GM23248 (cell line): ENCODE measurements at regions not wholly inside any gene's neighbourhood (a gene's known extent, or its start where the extent isn't known, plus 50 kb on each side); places are given as distances from the start of the nearest gene placed in this dataset.

ENCODE experiments used
- DNase-seq: peaks from one replicate; pipeline ENCODE4 v3.0.0-alpha.2; 2015
- H2AFZ ChIP-seq: fragments of 200-600 bp; sonication (generic); 2 replicates; pipeline ENCODE4 v1.6.1; 2016; ENCODE audit warnings: antibody characterized with exemption
- H3F3A ChIP-seq: fragments of 200-600 bp; sonication (generic); 2 replicates; pipeline ENCODE4 v1.6.1; 2016; ENCODE audit warnings: mild to moderate bottlenecking, antibody characterized with exemption, mixed run types; ENCODE audit not compliant: insufficient read depth
- H3K27ac ChIP-seq: fragments of 200-600 bp; sonication (generic); 2 replicates; pipeline ENCODE4 v1.5.1; 2016; ENCODE audit warnings: mild to moderate bottlenecking
- H3K27me3 ChIP-seq: fragments of 200-600 bp; sonication (generic); replicated peaks from 2 replicates; pipeline ENCODE4 v1.6.1; 2016; ENCODE audit warnings: mild to moderate bottlenecking; ENCODE audit not compliant: insufficient read depth
- H3K36me3 ChIP-seq: fragments of 200-600 bp; sonication (generic); 2 replicates; pipeline ENCODE4 v1.6.1; 2016; ENCODE audit warnings: low read depth, mild to moderate bottlenecking
- H3K4me1 ChIP-seq: fragments of 200-600 bp; sonication (generic); 2 replicates; pipeline ENCODE4 v1.6.1; 2016; ENCODE audit warnings: mild to moderate bottlenecking; ENCODE audit not compliant: insufficient read depth
- H3K4me2 ChIP-seq: fragments of 200-600 bp; sonication (generic); one replicate; pipeline ENCODE4 v1.6.1; 2016; ENCODE audit warnings: mild to moderate bottlenecking; ENCODE audit not compliant: unreplicated experiment
- H3K4me3 ChIP-seq: fragments of 200-600 bp; sonication (generic); 2 replicates; pipeline ENCODE4 v1.5.1; 2016; ENCODE audit warnings: mild to moderate bottlenecking
- H3K79me2 ChIP-seq: fragments of 200-600 bp; sonication (generic); 2 replicates; pipeline ENCODE4 v1.6.1; 2016; ENCODE audit warnings: mild to moderate bottlenecking; ENCODE audit not compliant: insufficient read depth
- H3K9ac ChIP-seq: fragments of 200-600 bp; sonication (generic); 2 replicates; pipeline ENCODE4 v1.6.1; 2016; ENCODE audit warnings: mild to moderate bottlenecking
- H3K9me2 ChIP-seq: fragments of 200-600 bp; sonication (generic); 2 replicates; pipeline ENCODE4 v1.6.1; 2016; ENCODE audit warnings: mixed run types, mild to moderate bottlenecking, moderate library complexity; ENCODE audit not compliant: insufficient read depth
- H3K9me3 ChIP-seq: fragments of 200-600 bp; sonication (generic); one replicate; pipeline ENCODE4 v1.6.1; 2017; ENCODE audit warnings: low read depth
- H4K20me1 ChIP-seq: fragments of 200-600 bp; sonication (generic); 2 replicates; pipeline ENCODE4 v1.6.0; 2016; ENCODE audit not compliant: insufficient read depth
- EZH2 ChIP-seq: fragments of 200-600 bp; sonication (generic); IDR thresholded peaks from 2 replicates; pipeline ENCODE4 v1.6.1; 2018; ENCODE audit warnings: antibody characterized with exemption, mild to moderate bottlenecking; ENCODE audit not compliant: insufficient read depth, poor library complexity, severe bottlenecking
- EZH2phosphoT487 ChIP-seq: fragments of 200-600 bp; sonication (generic); IDR thresholded peaks from 2 replicates; pipeline ENCODE4 v1.6.1; 2018; ENCODE audit warnings: antibody characterized with exemption, moderate library complexity, mild to moderate bottlenecking, low read depth; ENCODE audit not compliant: insufficient read depth
- WGBS, 2 experiments: methylation state at CpG; one replicate each; pipeline ENCODE4 v1.1.6; 2015 to 2017; ENCODE audit warnings: low lambda C conversion rate in 2 of 2, low coverage in 1 of 2; ENCODE audit errors: missing lambda C conversion rate in 2 of 2; 5-methylcytosine and 5-hydroxymethylcytosine counted together
- in situ Hi-C: fragments of 300-500 bp; cut with MboI; formaldehyde crosslinking; loops from 2 replicates; pipeline ENCODE4 v1.15.0; 2020

DNA sequence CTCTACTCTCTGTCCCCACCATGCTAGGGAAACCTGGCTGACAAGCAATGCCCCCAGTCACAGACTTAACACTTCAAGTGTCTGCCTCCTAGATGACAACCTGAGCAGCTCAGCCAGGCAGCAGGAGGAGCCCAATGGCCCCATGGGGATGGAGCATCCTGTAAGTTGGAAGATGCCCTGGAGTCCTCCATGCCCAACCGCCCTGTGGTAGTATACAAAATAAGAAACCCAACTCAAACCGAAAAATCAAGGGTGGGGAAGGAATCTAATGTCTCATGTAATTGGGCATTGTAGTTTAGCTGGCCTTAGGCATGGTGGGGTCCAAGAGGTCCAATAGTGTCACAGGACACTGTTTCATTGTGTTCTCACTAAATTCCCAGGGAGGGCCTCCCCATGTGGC lies 104.0 kb downstream of the AIPL1 start:
- no peaks in the 10 kb centered on the region for H3K4me1 ChIP-seq
- no peak overlapping the region for H3K9ac ChIP-seq
- H3K27ac ChIP-seq, result no peak overlapping the region
- H3K4me3 ChIP-seq, result no peak overlapping the region
- no peak overlapping the region for H2AFZ ChIP-seq
- no peaks in the 10 kb centered on the region for H3K9me3 ChIP-seq
- no peak for DNase-seq
- H3F3A ChIP-seq, result no peaks in the 10 kb centered on the region
- H3K9me2 ChIP-seq, result no peaks in the 10 kb centered on the region
- in situ Hi-C loops, result no loop called here
- no peaks in the 10 kb centered on the region for H3K27me3 ChIP-seq
- no peak overlapping the region for H3K4me2 ChIP-seq
- H3K36me3 ChIP-seq, result no peaks in the 10 kb centered on the region
- WGBS, 2 experiments, result 15 to 23% methylated on average over 2 of the region's 2 CpGs
- TF ChIP-seq EZH2, result no peak
- no peak for TF ChIP-seq EZH2phosphoT487
- H4K20me1 ChIP-seq, result no peaks in the 10 kb centered on the region
- H3K79me2 ChIP-seq, result no peaks in the 10 kb centered on the region

DNA sequence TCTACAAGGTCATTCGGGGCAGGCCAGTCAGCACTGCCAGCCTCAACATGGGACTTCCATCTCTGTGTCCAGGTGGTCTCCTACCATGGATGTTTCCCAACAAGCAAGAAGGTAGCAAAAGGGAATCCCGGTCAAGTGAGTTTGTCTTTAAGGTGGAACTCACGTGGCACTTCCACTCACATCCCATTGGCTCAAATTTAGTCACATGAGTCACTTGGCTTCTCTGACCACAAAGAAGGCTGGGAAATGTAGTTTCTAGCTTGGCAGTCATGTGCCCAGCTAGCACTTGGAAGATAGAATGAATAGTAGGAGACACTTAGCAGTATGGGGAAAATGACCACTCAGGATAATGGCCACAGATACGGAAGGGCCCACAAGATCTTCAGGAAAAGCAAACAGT lies 106.6 kb downstream of the AIPL1 start:
- 7 to 10% methylated on average over 4 of the region's 4 CpGs for WGBS, 2 experiments
- TF ChIP-seq EZH2, result no peak
- TF ChIP-seq EZH2phosphoT487, result no peak
- no peak for DNase-seq
- Histone ChIP-seq H3K4me3 (no peak overlapping the region), H3F3A (no peaks in the 10 kb centered on the region), H3K36me3 (no peaks in the 10 kb centered on the region), H3K27me3 (no peaks in the 10 kb centered on the region), H3K27ac (no peak overlapping the region), H3K9me2 (no peaks in the 10 kb centered on the region), H4K20me1 (no peaks in the 10 kb centered on the region), H3K4me2 (no peak overlapping the region), H3K9ac (no peak overlapping the region), H3K9me3 (no peaks in the 10 kb centered on the region), H2AFZ (no peak overlapping the region), H3K79me2 (no peaks in the 10 kb centered on the region), H3K4me1 (no peaks in the 10 kb centered on the region)
- in situ Hi-C loops, result no loop called here

GRCh38 chr17:6327007-6327406 lies 107.9 kb downstream of the AIPL1 start:
- Histone ChIP-seq H3K4me3 (no peak overlapping the region), H3K79me2 (no peaks in the 10 kb centered on the region), H3K9ac (no peak overlapping the region), H3K9me3 (no peaks in the 10 kb centered on the region), H3K4me1 (no peaks in the 10 kb centered on the region), H3K9me2 (no peaks in the 10 kb centered on the region), H3K27ac (no peak overlapping the region), H3K4me2 (no peak overlapping the region), H3K27me3 (no peaks in the 10 kb centered on the region), H2AFZ (no peak overlapping the region), H3K36me3 (no peaks in the 10 kb centered on the region), H3F3A (no peaks in the 10 kb centered on the region), H4K20me1 (no peaks in the 10 kb centered on the region)
- TF ChIP-seq EZH2phosphoT487 (no peak), EZH2 (no peak)
- no peak for DNase-seq
- 31 to 42% methylated on average over 6 of the region's 6 CpGs for WGBS, 2 experiments
- in situ Hi-C loops, result no loop called here

DNA sequence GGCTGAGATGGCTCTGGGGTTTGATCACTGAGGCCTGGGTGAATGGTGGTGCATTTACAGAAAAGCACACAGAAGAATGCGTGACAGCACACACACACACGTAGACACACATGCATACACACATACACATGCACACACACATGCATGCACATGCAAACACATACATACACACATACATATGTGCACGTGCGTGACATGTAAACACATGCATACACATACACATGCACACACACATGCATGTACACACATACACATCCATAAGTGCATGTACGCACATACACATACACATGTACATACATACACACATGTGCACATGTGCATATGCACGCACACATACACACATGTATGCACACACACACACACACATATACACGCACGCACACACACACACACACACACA lies 108.4 kb downstream of the AIPL1 start:
- H3K4me2 ChIP-seq, result no peak overlapping the region
- no peaks in the 10 kb centered on the region for H3K79me2 ChIP-seq
- no peaks in the 10 kb centered on the region for H4K20me1 ChIP-seq
- H3K9me3 ChIP-seq, result no peaks in the 10 kb centered on the region
- H3F3A ChIP-seq, result no peaks in the 10 kb centered on the region
- H2AFZ ChIP-seq, result no peak overlapping the region
- no peaks in the 10 kb centered on the region for H3K27me3 ChIP-seq
- H3K27ac ChIP-seq, result no peak overlapping the region
- H3K4me3 ChIP-seq, result no peak overlapping the region
- H3K9me2 ChIP-seq, result no peaks in the 10 kb centered on the region
- TF ChIP-seq EZH2phosphoT487 (no peak), EZH2 (no peak)
- H3K4me1 ChIP-seq, result no peaks in the 10 kb centered on the region
- DNase-seq, result no peak
- 42 to 52% methylated on average over 8 of the region's 8 CpGs for WGBS, 2 experiments
- no peaks in the 10 kb centered on the region for H3K36me3 ChIP-seq
- H3K9ac ChIP-seq, result no peak overlapping the region
- in situ Hi-C loops, result no loop called here

GRCh38 chr17:6325741-6326140 lies 109.2 kb downstream of the AIPL1 start:
- Histone ChIP-seq H3K36me3 (no peaks in the 10 kb centered on the region), H3K27ac (no peak overlapping the region), H3K4me3 (no peak overlapping the region), H4K20me1 (no peaks in the 10 kb centered on the region), H3K9me3 (no peaks in the 10 kb centered on the region), H3K9me2 (no peaks in the 10 kb centered on the region), H3K27me3 (no peaks in the 10 kb centered on the region), H3K4me2 (no peak overlapping the region), H3F3A (no peaks in the 10 kb centered on the region), H3K4me1 (no peaks in the 10 kb centered on the region), H3K79me2 (no peaks in the 10 kb centered on the region), H3K9ac (no peak overlapping the region), H2AFZ (no peak overlapping the region)
- TF ChIP-seq EZH2, result no peak
- DNase-seq, result no peak
- in situ Hi-C loops, result no loop called here
- WGBS, 2 experiments, result 35 to 44% methylated on average over 8 of the region's 8 CpGs
